ENCODE measurements at regions not wholly inside any gene's neighbourhood (a gene's known extent, or its start where the extent isn't known, plus 50 kb on each side); places are given as distances from the start of the nearest gene placed in this dataset.
"Not testable (repeated sequence)": the region's sequence is repeated elsewhere in the genome, so short reads cannot be mapped to it uniquely, and the experiment has no call there.

DNA sequence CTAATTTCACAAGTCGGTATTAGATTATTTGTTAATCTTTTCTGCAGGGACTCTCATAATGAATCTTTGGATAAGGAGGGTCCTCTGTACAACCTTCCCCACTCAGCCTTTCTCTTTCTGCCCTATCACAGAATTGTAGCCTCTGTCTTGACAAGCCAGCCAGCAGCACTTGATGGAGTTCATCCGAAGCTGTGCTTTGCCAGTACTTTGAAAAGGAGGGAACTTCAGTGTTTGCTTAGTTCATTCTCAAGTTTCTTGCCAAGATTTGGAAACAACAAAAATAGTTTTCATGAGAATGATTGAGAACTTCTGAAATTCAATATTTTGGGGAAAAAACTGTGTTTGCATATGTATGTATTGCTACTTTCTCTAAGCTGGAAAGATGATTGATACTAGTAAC, 69.3 kb upstream of the HMGB1 start:
- no peak for FAIRE-seq
- DNase-seq (ENCODE audit: low read depth): no peak
- Histone ChIP-seq H3K27me3 (ENCODE audit: control insufficient read depth, insufficient read depth, low read length) (no peaks in the 10 kb centered on the region), H3K4me3 (ENCODE audit: low read depth, low read length) (no peak overlapping the region), H3K36me3 (ENCODE audit: control insufficient read depth, insufficient read depth, low read length) (no peaks in the 10 kb centered on the region)
- TF ChIP-seq CTCF (IDR thresholded peaks at IDR 0.05; ENCODE audit: insufficient read depth, low read length, severe bottlenecking): no peak

DNA sequence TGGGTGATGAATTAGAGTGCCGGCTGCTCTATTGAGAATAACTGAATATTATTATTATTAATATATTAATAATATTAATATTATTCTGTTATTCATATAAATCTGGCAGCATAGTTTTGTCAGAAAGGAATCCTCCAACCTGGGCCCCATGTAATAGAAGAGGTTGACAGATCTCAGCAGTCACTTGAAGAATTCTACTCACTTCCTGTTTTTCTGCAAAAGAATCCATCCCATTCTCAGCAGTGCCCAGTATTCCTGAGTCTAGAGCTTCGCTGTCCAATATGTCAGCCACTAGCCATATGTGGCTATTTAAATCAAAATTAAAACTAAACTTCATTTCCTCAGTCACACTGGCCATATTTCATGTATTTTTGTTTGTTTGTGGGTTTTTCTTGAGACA, 72.4 kb upstream of the USPL1 start:
- TF ChIP-seq CTCF (IDR thresholded peaks at IDR 0.05; ENCODE audit: insufficient read depth, low read length, severe bottlenecking): no peak
- Histone ChIP-seq H3K36me3 (ENCODE audit: control insufficient read depth, insufficient read depth, low read length) (no peaks in the 10 kb centered on the region), H3K27me3 (ENCODE audit: control insufficient read depth, insufficient read depth, low read length) (no peaks in the 10 kb centered on the region), H3K4me3 (ENCODE audit: low read depth, low read length) (no peak overlapping the region)
- DNase-seq (ENCODE audit: low read depth): no peak
- FAIRE-seq: no peak

DNA sequence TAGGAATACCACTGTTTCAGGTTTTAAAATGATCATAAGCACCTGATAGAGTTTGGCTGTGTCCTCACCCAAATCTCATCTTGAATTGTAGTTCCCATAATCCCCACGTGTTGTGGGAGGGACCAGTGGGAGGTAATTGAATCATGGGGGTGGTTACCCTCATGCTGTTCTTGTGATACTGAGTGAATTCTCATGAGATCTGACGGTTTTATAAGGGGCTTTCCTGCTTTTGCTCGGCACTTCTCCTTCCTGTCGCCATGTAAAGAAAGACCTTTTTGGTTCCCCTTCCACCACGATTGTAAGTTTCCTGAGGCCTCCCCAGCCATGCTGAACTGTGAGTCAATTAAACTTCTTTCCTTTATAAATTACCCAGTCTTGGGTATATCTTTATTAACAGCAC, 69.7 kb upstream of the USPL1 start:
- not testable (repeated sequence) for DNase-seq (ENCODE audit: low read depth); FAIRE-seq; H3K27me3 ChIP-seq (ENCODE audit: control insufficient read depth, insufficient read depth, low read length); H3K4me3 ChIP-seq (ENCODE audit: low read depth, low read length); H3K36me3 ChIP-seq (ENCODE audit: control insufficient read depth, insufficient read depth, low read length)

GRCh38 chr13:30551189-30551588, 66.5 kb upstream of the USPL1 start:
- no peak overlapping the region for H3K4me3 ChIP-seq (ENCODE audit: low read depth, low read length)
- H3K36me3 ChIP-seq (ENCODE audit: control insufficient read depth, insufficient read depth, low read length): no peaks in the 10 kb centered on the region
- H3K27me3 ChIP-seq (ENCODE audit: control insufficient read depth, insufficient read depth, low read length): no peaks in the 10 kb centered on the region
- FAIRE-seq (no peak), DNase-seq (ENCODE audit: low read depth) (peak; percentile 47)
- peak; percentile 48 for TF ChIP-seq CTCF (IDR thresholded peaks at IDR 0.05; ENCODE audit: insufficient read depth, low read length, severe bottlenecking)

GRCh38 chr13:30552567-30552966, 65.2 kb upstream of the USPL1 start:
- TF ChIP-seq CTCF (IDR thresholded peaks at IDR 0.05; ENCODE audit: insufficient read depth, low read length, severe bottlenecking): no peak
- FAIRE-seq: no peak
- Histone ChIP-seq H3K4me3 (ENCODE audit: low read depth, low read length) (no peak overlapping the region), H3K36me3 (ENCODE audit: control insufficient read depth, insufficient read depth, low read length) (no peaks in the 10 kb centered on the region), H3K27me3 (ENCODE audit: control insufficient read depth, insufficient read depth, low read length) (no peaks in the 10 kb centered on the region)
- no peak for DNase-seq (ENCODE audit: low read depth)

GRCh38 chr13:30559274-30559673, 58.4 kb upstream of the USPL1 start:
- Histone ChIP-seq H3K4me3 (ENCODE audit: low read depth, low read length) (no peak overlapping the region), H3K27me3 (ENCODE audit: control insufficient read depth, insufficient read depth, low read length) (no peaks in the 10 kb centered on the region), H3K36me3 (ENCODE audit: control insufficient read depth, insufficient read depth, low read length) (no peaks in the 10 kb centered on the region)
- no peak for TF ChIP-seq CTCF (IDR thresholded peaks at IDR 0.05; ENCODE audit: insufficient read depth, low read length, severe bottlenecking)
- FAIRE-seq (peak; percentile 92), DNase-seq (ENCODE audit: low read depth) (no peak)

All from bronchial epithelial cell (primary cell).